WTC11 (cell line): ENCODE measurements at regions not wholly inside any gene's neighbourhood (a gene's known extent, or its start where the extent isn't known, plus 50 kb on each side); places are given as distances from the start of the nearest gene placed in this dataset.

Experiments used
- ATAC-seq: fragments of 200-7000 bp; cut with Tn5 transposase; 2 replicates; pipeline ENCODE4 v1.10.0; 2021; ENCODE audit warnings: mild to moderate bottlenecking, moderate library complexity
- CTCF ChIA-PET: fragments of 300-600 bp; sonication (Branson Sonifier 250); formaldehyde crosslinking; loops from one replicate; lab custom pipeline; 2021; ENCODE audit warnings: antibody characterized with exemption; lab: Charles Lee
- POLR2A ChIA-PET: fragments of 350-600 bp; sonication (Branson Sonifier 250); formaldehyde crosslinking; loops from one replicate; lab custom pipeline; 2021; ENCODE audit warnings: antibody characterized with exemption; lab: Charles Lee
- DNase-seq: peaks from one replicate; pipeline ENCODE4 v3.0.0; 2021; ENCODE audit warnings: low spot score
- H3K27ac Mint-ChIP-seq: 2 replicates; pipeline ENCODE4 v1.8.0; 2021; ENCODE audit warnings: mixed read lengths
- H3K27me3 Mint-ChIP-seq: 2 replicates; pipeline ENCODE4 v1.8.0; 2021; ENCODE audit warnings: low read depth, mild to moderate bottlenecking, moderate library complexity, mixed read lengths
- H3K36me3 Mint-ChIP-seq: 2 replicates; pipeline ENCODE4 v1.8.0; 2021; ENCODE audit warnings: mixed read lengths
- H3K4me1 Mint-ChIP-seq: 2 replicates; pipeline ENCODE4 v1.8.0; 2022; ENCODE audit warnings: mixed read lengths
- H3K4me3 Mint-ChIP-seq: 2 replicates; pipeline ENCODE4 v1.8.0; 2021; ENCODE audit warnings: mild to moderate bottlenecking, moderate library complexity, mixed read lengths
- H3K9me3 Mint-ChIP-seq: 2 replicates; pipeline ENCODE4 v1.8.0; 2021; ENCODE audit warnings: mixed read lengths
- CREB1 ChIP-seq: sonication (generic); formaldehyde crosslinking; IDR thresholded peaks from 2 replicates; pipeline ENCODE4 v1.8.0; 2023; ENCODE audit warnings: mild to moderate bottlenecking, missing genetic modification reagents
- EMX1 ChIP-seq: fragments of 250-450 bp; sonication (Bioruptor Pico); IDR thresholded peaks from 2 replicates; pipeline ENCODE4 v1.8.0; 2021; ENCODE audit warnings: mild to moderate bottlenecking
- FOXJ3 ChIP-seq: sonication (generic); formaldehyde crosslinking; IDR thresholded peaks from 2 replicates; pipeline ENCODE4 v1.9.0; 2021; ENCODE audit warnings: missing genetic modification reagents, mild to moderate bottlenecking, borderline replicate concordance
- JAZF1 ChIP-seq: fragments of 250-450 bp; sonication (Bioruptor Pico); IDR thresholded peaks from 2 replicates; pipeline ENCODE4 v1.9.0; 2021; ENCODE audit warnings: moderate library complexity, mild to moderate bottlenecking, inconsistent platforms
- JUN ChIP-seq: sonication (generic); formaldehyde crosslinking; IDR thresholded peaks from 2 replicates; pipeline ENCODE4 v1.8.0; 2023; ENCODE audit warnings: mild to moderate bottlenecking, missing genetic modification reagents
- NFATC4 ChIP-seq: fragments of 250-450 bp; sonication (Bioruptor Pico); IDR thresholded peaks from 2 replicates; pipeline ENCODE4 v1.9.0; 2021; ENCODE audit warnings: mild to moderate bottlenecking
- NFE2L1 ChIP-seq: sonication (generic); formaldehyde crosslinking; IDR thresholded peaks from 2 replicates; pipeline ENCODE4 v1.8.1; 2023; ENCODE audit warnings: missing genetic modification reagents
- NFYB ChIP-seq: sonication (generic); formaldehyde crosslinking; conservative IDR thresholded peaks from 2 replicates; pipeline ENCODE4 v1.8.0; 2022; ENCODE audit warnings: low read depth, missing genetic modification reagents
- RORB ChIP-seq: fragments of 250-450 bp; sonication (Bioruptor Pico); IDR thresholded peaks from 2 replicates; pipeline ENCODE4 v1.9.0; 2021; ENCODE audit warnings: mild to moderate bottlenecking
- SOX15 ChIP-seq: fragments of 250-450 bp; sonication (Bioruptor Pico); IDR thresholded peaks from 2 replicates; pipeline ENCODE4 v1.9.0; 2021; ENCODE audit warnings: mild to moderate bottlenecking
- ZBTB21 ChIP-seq: sonication (generic); formaldehyde crosslinking; IDR thresholded peaks from 2 replicates; pipeline ENCODE4 v1.8.1; 2023; ENCODE audit warnings: mild to moderate bottlenecking, missing genetic modification reagents, borderline replicate concordance
- ZNF396 ChIP-seq: fragments of 250-450 bp; sonication (Bioruptor Pico); IDR thresholded peaks from 2 replicates; pipeline ENCODE4 v1.8.0; 2021; ENCODE audit warnings: mild to moderate bottlenecking, moderate library complexity, borderline replicate concordance
- ZNF416 ChIP-seq: fragments of 250-450 bp; sonication (Bioruptor Pico); IDR thresholded peaks from 2 replicates; pipeline ENCODE4 v1.9.0; 2021; ENCODE audit warnings: mild to moderate bottlenecking, inconsistent platforms
- TF ChIP-seq, protein P1 (sequence below): sonication (generic); formaldehyde crosslinking; IDR thresholded peaks from 2 replicates; pipeline ENCODE4 v1.8.1; 2023; ENCODE audit warnings: mild to moderate bottlenecking, missing genetic modification reagents, moderate library complexity
- TF ChIP-seq, protein P2 (sequence below): sonication (generic); formaldehyde crosslinking; IDR thresholded peaks from 2 replicates; pipeline ENCODE4 v1.8.1; 2022; ENCODE audit warnings: mild to moderate bottlenecking, missing genetic modification reagents, moderate library complexity, borderline replicate concordance
- TF ChIP-seq, protein P3 (sequence below): sonication (generic); formaldehyde crosslinking; IDR thresholded peaks from 2 replicates; pipeline ENCODE4 v1.8.0; 2022; ENCODE audit warnings: mild to moderate bottlenecking, missing genetic modification reagents
- TF ChIP-seq, protein P4 (sequence below): sonication (generic); formaldehyde crosslinking; IDR thresholded peaks from 2 replicates; pipeline ENCODE4 v1.8.0; 2022; ENCODE audit warnings: mild to moderate bottlenecking, missing genetic modification reagents
- TF ChIP-seq, protein P5 (sequence below): sonication (generic); formaldehyde crosslinking; IDR thresholded peaks from 2 replicates; pipeline ENCODE4 v1.8.0; 2023; ENCODE audit warnings: missing genetic modification reagents, mild to moderate bottlenecking, borderline replicate concordance
- TF ChIP-seq, protein P6 (sequence below): sonication (generic); formaldehyde crosslinking; conservative IDR thresholded peaks from 2 replicates; pipeline ENCODE4 v1.8.1; 2022; ENCODE audit warnings: mild to moderate bottlenecking, missing genetic modification reagents

DNA sequence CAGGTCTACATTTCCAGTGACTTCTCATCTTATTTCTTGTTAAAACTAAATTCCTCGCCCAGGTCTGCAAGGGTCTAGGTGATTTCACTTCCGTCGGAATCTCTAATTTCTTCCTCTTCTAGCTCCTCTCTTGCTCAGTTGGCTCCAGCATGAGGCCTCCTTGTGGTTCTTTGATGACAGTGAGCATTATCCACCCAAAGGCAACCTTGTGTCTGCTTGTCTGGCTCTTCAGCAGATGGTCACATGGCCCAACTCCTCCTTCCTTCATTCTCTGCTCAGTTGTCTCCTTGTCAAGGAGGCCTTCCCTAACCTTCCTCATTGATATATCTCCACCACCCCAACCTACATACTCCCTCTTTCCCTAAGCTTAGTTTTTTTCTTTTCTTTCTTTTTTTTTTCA lies 1391.4 kb downstream of the EFNB2 start:
- Mint-ChIP-seq H3K27me3 (no peaks in the 10 kb centered on the region), H3K27ac (no peak overlapping the region), H3K4me3 (no peak overlapping the region), H3K36me3 (no peaks in the 10 kb centered on the region), H3K4me1 (peaks cover 10% of the 10 kb centered on the region; the same call in 1 of the 2 replicates), H3K9me3 (no peaks in the 10 kb centered on the region)
- no peak for TF ChIP-seq JUN
- TF ChIP-seq, protein P1, sequence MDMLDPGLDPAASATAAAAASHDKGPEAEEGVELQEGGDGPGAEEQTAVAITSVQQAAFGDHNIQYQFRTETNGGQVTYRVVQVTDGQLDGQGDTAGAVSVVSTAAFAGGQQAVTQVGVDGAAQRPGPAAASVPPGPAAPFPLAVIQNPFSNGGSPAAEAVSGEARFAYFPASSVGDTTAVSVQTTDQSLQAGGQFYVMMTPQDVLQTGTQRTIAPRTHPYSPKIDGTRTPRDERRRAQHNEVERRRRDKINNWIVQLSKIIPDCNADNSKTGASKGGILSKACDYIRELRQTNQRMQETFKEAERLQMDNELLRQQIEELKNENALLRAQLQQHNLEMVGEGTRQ (CRISPR knock-in tag) = peak; percentile 32; the same call in 1 of the 2 replicates
- peak; percentile 74 for ATAC-seq
- DNase-seq = no peak
- POLR2A ChIA-PET = no interaction called here
- CTCF ChIA-PET = no interaction called here

DNA sequence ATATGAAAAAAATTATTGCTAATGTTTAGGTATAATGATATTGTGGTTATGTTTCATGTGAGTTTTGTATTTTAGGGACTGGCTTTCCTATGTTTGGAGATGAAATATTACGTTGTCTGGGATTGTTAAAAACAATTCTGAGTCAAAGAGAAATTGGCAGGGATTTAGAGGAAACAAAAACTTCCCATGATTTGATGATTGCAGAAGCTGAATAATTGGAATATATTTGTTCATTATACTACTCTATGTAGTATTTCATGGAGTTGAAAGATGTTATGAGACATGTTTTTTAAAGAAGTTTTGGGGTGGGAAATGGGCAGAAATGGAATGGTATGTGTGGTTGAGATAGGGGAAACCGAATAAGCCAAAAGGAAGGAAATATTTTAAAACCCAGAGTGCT lies 1392.9 kb downstream of the EFNB2 start:
- no peak overlapping the region for H3K27ac Mint-ChIP-seq

DNA sequence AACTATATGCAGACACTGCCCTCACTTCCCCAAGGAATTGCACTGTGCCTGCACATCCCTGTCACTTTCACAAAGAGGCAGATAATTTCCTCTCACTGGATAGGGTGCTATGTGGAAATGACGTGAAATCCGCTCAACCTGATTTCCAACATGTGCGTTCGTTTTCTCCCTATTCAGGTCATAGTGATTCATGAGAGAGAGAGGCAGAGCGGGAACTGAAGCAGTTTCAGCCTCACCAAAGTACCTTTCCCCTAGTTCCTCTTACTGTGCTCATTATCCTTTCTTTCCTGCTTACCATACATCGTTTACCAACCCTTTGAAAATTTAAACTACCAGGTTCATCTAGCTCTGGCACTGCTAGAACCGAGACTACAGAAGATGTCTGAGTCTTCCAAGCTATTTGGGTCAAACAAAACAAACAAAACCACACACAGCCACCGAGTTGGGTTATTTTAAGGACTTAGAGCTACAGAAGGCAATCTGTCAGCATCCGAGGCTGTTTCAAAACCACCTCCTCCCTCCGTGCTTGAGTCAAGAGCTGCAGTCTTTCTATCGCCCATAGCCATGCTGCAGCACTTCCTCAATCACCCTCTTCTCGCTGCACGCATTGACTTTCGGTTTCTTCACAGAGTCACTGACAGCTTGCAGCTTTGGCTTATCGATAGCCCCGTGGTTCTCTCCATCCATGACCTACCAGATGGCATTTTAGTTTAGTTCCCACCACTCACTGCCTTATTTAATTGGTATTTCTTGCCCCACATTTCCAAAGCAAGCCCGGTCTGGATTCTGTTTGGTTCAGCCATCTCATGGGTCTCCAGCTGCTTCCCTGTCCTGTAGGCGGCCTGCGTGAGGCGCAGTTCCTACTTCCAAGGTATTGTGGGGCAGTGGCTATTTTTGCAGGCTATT lies 1395.8 kb downstream of the EFNB2 start:
- Mint-ChIP-seq H3K27ac (no peak overlapping the region), H3K27me3 (no peaks in the 10 kb centered on the region), H3K9me3 (no peaks in the 10 kb centered on the region), H3K4me1 (peaks cover 10% of the 10 kb centered on the region; the same call in 1 of the 2 replicates), H3K36me3 (no peaks in the 10 kb centered on the region), H3K4me3 (no peak overlapping the region)
- TF ChIP-seq RORB (CRISPR knock-in tag) (no peak), JAZF1 (CRISPR knock-in tag) (no peak), CREB1 (no peak), FOXJ3 (CRISPR knock-in tag) (no peak), NFATC4 (no peak), EMX1 (CRISPR knock-in tag) (no peak), ZNF416 (CRISPR knock-in tag) (no peak), SOX15 (CRISPR knock-in tag) (no peak), NFE2L1 (no peak)
- TF ChIP-seq, protein P2, sequence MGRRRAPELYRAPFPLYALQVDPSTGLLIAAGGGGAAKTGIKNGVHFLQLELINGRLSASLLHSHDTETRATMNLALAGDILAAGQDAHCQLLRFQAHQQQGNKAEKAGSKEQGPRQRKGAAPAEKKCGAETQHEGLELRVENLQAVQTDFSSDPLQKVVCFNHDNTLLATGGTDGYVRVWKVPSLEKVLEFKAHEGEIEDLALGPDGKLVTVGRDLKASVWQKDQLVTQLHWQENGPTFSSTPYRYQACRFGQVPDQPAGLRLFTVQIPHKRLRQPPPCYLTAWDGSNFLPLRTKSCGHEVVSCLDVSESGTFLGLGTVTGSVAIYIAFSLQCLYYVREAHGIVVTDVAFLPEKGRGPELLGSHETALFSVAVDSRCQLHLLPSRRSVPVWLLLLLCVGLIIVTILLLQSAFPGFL (CRISPR knock-in tag) = no peak
- TF ChIP-seq, protein P3, sequence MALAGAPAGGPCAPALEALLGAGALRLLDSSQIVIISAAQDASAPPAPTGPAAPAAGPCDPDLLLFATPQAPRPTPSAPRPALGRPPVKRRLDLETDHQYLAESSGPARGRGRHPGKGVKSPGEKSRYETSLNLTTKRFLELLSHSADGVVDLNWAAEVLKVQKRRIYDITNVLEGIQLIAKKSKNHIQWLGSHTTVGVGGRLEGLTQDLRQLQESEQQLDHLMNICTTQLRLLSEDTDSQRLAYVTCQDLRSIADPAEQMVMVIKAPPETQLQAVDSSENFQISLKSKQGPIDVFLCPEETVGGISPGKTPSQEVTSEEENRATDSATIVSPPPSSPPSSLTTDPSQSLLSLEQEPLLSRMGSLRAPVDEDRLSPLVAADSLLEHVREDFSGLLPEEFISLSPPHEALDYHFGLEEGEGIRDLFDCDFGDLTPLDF (CRISPR knock-in tag) = no peak
- TF ChIP-seq, protein P4, sequence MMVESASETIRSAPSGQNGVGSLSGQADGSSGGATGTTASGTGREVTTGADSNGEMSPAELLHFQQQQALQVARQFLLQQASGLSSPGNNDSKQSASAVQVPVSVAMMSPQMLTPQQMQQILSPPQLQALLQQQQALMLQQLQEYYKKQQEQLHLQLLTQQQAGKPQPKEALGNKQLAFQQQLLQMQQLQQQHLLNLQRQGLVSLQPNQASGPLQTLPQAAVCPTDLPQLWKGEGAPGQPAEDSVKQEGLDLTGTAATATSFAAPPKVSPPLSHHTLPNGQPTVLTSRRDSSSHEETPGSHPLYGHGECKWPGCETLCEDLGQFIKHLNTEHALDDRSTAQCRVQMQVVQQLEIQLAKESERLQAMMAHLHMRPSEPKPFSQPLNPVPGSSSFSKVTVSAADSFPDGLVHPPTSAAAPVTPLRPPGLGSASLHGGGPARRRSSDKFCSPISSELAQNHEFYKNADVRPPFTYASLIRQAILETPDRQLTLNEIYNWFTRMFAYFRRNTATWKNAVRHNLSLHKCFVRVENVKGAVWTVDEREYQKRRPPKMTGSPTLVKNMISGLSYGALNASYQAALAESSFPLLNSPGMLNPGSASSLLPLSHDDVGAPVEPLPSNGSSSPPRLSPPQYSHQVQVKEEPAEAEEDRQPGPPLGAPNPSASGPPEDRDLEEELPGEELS (CRISPR knock-in tag) = no peak
- TF ChIP-seq, protein P5, sequence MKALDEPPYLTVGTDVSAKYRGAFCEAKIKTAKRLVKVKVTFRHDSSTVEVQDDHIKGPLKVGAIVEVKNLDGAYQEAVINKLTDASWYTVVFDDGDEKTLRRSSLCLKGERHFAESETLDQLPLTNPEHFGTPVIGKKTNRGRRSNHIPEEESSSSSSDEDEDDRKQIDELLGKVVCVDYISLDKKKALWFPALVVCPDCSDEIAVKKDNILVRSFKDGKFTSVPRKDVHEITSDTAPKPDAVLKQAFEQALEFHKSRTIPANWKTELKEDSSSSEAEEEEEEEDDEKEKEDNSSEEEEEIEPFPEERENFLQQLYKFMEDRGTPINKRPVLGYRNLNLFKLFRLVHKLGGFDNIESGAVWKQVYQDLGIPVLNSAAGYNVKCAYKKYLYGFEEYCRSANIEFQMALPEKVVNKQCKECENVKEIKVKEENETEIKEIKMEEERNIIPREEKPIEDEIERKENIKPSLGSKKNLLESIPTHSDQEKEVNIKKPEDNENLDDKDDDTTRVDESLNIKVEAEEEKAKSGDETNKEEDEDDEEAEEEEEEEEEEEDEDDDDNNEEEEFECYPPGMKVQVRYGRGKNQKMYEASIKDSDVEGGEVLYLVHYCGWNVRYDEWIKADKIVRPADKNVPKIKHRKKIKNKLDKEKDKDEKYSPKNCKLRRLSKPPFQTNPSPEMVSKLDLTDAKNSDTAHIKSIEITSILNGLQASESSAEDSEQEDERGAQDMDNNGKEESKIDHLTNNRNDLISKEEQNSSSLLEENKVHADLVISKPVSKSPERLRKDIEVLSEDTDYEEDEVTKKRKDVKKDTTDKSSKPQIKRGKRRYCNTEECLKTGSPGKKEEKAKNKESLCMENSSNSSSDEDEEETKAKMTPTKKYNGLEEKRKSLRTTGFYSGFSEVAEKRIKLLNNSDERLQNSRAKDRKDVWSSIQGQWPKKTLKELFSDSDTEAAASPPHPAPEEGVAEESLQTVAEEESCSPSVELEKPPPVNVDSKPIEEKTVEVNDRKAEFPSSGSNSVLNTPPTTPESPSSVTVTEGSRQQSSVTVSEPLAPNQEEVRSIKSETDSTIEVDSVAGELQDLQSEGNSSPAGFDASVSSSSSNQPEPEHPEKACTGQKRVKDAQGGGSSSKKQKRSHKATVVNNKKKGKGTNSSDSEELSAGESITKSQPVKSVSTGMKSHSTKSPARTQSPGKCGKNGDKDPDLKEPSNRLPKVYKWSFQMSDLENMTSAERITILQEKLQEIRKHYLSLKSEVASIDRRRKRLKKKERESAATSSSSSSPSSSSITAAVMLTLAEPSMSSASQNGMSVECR (CRISPR knock-in tag) = no peak
- peak; percentile 11 for DNase-seq
- ChIA-PET POLR2A (no interaction called here), CTCF (interaction anchor here (0.8 kb wide), 1 partner anchor 63 kb away, joined by 3 read pairs; no protein-coding TSS in a partner anchor)
- peak; percentile 61 for ATAC-seq

More for the DNA sequence above, 1392.9 kb downstream of the EFNB2 start:
- no peaks in the 10 kb centered on the region for H3K9me3 Mint-ChIP-seq
- peaks cover 10% of the 10 kb centered on the region; the same call in 1 of the 2 replicates for H3K4me1 Mint-ChIP-seq
- no peaks in the 10 kb centered on the region for H3K36me3 Mint-ChIP-seq
- TF ChIP-seq ZBTB21 = no peak
- TF ChIP-seq ZNF396 (CRISPR knock-in tag) = no peak
- TF ChIP-seq, protein P6, sequence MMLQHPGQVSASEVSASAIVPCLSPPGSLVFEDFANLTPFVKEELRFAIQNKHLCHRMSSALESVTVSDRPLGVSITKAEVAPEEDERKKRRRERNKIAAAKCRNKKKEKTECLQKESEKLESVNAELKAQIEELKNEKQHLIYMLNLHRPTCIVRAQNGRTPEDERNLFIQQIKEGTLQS (CRISPR knock-in tag) = no peak
- TF ChIP-seq NFYB (CRISPR knock-in tag) = no peak
- TF ChIP-seq, all 79 proteins: peak for 0
- ChIA-PET POLR2A (no interaction called here), CTCF (no interaction called here)
- Mint-ChIP-seq H3K27me3 (no peaks in the 10 kb centered on the region), H3K4me3 (no peak overlapping the region)
- ATAC-seq (no peak), DNase-seq (no peak)
